ENCODE measurements at regions not wholly inside any gene's neighbourhood (a gene's known extent, or its start where the extent isn't known, plus 50 kb on each side); places are given as distances from the start of the nearest gene placed in this dataset.

DNA sequence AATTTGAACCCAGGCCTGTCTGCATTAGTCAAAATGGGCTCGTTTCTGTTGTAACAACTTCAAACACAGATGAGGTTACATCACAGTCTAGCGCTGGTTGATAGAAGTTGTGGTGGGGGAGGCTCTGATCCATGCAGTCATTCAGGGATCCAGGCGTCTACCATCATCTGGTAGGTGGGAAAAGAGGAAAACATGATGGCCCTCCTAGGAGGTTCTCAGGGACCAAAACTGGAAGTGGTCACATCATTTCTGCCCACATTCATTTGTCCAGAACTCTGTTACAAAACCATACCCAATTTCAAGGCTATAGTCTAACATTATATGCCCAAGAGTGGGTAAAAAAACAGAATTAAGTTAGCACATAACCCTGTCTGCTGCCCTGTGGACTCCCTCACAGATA, 135.1 kb downstream of the PHETA1 start:
- peaks cover 43% of the 10 kb centered on the region for H3K27me3 ChIP-seq
- no peak overlapping the region for H3K4me3 ChIP-seq
- DNase-seq (ENCODE audit: low spot score in 2 of 2), result no peak
- no peak overlapping the region for H3K27ac ChIP-seq
- H3K9me3 ChIP-seq, result no peaks in the 10 kb centered on the region
- TF ChIP-seq POLR2A (IDR thresholded peaks at IDR 0.05), result no peak
- TF ChIP-seq EP300 (IDR thresholded peaks at IDR 0.05), result no peak
- no peaks in the 10 kb centered on the region for H3K36me3 ChIP-seq
- 92% methylated on average over 3 of the region's 3 CpGs for WGBS
- no peaks in the 10 kb centered on the region for H3K4me1 ChIP-seq

DNA sequence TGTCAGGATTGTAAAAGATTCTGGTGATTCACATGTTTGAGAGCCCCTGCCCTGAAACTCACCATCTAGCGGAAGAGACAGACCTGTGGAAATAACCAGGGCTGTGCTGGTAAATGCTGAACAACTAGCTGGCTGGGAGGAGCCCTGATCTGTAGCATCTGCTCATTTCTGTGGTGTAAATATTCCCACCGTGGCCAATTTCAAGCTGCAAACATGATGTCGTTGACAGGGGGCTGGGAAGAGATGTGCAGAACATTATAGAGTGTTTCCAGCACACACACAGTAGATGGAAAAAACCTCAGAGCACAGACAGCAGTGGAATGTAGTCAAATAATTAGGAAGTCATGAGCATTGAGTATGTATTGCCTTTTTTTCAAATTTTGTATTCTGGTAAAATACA, 138.2 kb downstream of the PHETA1 start:
- no peak for DNase-seq (ENCODE audit: low spot score in 2 of 2)
- TF ChIP-seq, protein P1, sequence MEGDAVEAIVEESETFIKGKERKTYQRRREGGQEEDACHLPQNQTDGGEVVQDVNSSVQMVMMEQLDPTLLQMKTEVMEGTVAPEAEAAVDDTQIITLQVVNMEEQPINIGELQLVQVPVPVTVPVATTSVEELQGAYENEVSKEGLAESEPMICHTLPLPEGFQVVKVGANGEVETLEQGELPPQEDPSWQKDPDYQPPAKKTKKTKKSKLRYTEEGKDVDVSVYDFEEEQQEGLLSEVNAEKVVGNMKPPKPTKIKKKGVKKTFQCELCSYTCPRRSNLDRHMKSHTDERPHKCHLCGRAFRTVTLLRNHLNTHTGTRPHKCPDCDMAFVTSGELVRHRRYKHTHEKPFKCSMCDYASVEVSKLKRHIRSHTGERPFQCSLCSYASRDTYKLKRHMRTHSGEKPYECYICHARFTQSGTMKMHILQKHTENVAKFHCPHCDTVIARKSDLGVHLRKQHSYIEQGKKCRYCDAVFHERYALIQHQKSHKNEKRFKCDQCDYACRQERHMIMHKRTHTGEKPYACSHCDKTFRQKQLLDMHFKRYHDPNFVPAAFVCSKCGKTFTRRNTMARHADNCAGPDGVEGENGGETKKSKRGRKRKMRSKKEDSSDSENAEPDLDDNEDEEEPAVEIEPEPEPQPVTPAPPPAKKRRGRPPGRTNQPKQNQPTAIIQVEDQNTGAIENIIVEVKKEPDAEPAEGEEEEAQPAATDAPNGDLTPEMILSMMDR (IDR thresholded peaks at IDR 0.05), result no peak
- TF ChIP-seq EP300 (IDR thresholded peaks at IDR 0.05) (no peak), POLR2AphosphoS5 (IDR thresholded peaks at IDR 0.05) (no peak), POLR2A (IDR thresholded peaks at IDR 0.05) (no peak)
- Histone ChIP-seq H3K9me3 (no peaks in the 10 kb centered on the region), H3K27ac (no peak overlapping the region), H3K36me3 (no peaks in the 10 kb centered on the region), H3K27me3 (peaks cover 45% of the 10 kb centered on the region), H3K4me3 (no peak overlapping the region), H3K4me1 (no peaks in the 10 kb centered on the region)
- WGBS, result 70% methylated on average over 3 of the region's 3 CpGs

DNA sequence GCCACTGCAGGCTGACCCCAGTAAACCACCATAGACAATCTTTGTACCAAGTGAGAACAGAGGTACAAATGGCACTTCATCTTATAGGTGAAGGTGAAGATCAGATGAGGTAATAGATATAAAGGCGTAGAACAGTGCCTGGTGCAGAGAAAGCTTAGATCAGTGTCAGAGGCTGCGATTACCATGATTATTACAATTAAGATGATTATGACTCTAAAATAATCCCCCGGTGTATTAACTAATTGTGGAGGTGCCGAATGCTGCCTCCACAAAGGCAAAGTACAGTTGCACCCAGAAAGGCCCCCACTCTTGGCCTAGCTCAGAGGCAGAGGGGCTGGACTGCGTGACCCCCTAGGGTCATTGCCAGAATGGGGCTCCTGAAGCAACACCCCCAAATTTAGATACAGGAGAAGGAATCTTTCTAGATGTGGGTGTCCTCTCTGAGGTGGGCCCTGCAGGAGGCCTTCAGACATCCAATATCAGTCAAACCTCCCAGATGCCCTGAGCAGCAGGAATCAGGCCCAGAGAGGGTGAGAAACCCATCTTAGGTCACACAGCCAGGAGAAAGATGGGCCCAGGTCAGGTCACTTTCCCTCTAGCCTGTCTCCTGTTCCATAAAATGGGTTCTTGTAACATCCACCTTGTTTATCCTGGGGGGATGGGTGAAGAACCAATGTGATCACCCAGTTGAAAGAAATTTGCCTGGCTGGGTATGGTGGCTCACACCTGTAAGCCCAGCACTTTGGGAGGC, 139.8 kb downstream of the PHETA1 start:
- Histone ChIP-seq H3K27me3 (peaks cover 51% of the 10 kb centered on the region), H3K4me1 (no peaks in the 10 kb centered on the region), H3K4me3 (no peak overlapping the region), H3K9me3 (no peaks in the 10 kb centered on the region), H3K27ac (no peak overlapping the region), H3K36me3 (no peaks in the 10 kb centered on the region)
- no peak for DNase-seq (ENCODE audit: low spot score in 2 of 2)
- 88% methylated on average over 5 of the region's 5 CpGs for WGBS
- TF ChIP-seq, protein P1 (IDR thresholded peaks at IDR 0.05), result no peak

DNA sequence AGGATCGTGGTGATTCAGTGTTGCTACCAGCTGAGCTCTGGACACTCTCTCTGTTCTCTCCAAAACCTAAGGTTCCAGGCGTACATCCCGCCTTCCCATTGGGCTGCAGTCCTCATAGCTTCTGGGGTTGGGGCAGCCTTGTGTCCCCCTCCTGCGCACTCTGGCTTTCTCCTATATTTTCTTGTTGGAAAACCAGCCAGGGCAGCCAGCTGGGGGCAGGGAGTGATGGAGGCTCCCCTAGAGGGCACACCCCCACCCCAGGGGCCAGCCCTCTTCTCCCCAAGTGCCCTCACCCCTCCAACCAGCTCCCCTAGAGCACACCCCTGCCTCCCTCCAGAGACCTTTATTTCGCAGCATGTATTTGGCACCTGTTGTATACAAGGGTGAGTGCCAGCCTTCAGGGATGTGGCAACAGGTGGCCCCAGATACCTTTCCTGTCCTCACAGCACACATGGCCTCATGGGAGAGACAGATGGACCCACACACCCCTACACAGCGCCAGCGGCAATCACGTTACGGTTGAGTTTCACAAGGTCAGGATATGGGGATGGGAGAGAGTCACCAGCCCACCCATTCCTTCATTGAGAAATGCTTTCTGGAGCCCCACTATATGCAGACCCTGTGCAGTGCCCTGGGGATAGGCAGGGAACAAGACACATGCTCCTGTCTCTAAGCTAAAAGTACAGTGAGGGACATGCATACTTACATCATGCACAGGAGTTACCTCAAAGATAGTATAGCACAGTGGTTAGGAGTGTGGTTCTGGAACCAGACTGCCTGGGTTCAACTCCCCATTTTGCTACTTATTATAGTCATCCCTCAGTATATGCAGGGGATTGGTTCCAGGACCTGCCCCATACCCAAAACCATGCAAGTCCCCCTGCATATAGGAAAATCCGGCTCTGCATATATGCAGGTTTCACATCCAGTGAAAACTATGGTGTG, 141.1 kb downstream of the PHETA1 start:
- no peaks in the 10 kb centered on the region for H3K4me1 ChIP-seq
- TF ChIP-seq EP300 (IDR thresholded peaks at IDR 0.05), result no peak
- no peak for TF ChIP-seq POLR2AphosphoS5 (IDR thresholded peaks at IDR 0.05)
- TF ChIP-seq, protein P1 (IDR thresholded peaks at IDR 0.05), result no peak
- TF ChIP-seq POLR2A (IDR thresholded peaks at IDR 0.05), result no peak
- WGBS, result 86% methylated on average over 10 of the region's 10 CpGs
- H3K27ac ChIP-seq, result no peak overlapping the region
- peaks cover 44% of the 10 kb centered on the region for H3K27me3 ChIP-seq
- H3K4me3 ChIP-seq, result no peak overlapping the region
- no peak for DNase-seq (ENCODE audit: low spot score in 2 of 2)
- no peaks in the 10 kb centered on the region for H3K9me3 ChIP-seq
- no peaks in the 10 kb centered on the region for H3K36me3 ChIP-seq

DNA sequence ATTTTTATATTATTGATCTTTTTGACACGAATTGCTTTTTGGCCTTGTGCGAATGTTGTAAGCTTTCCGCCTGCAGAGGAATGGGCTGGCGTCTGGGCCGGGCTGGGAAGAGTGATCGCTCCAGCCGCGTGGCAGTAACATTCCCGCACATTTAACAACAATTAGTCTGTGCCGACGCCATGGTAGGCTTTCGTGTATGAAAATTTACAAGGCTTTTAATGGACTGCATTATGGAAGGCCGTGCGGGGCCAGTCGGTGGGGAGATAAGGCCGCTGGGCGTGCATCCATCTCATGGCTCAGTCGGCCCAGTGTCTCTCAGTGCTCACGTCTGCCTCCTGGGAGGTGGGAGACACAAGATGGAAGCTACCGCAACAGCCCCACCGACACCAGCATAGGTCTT, 142.2 kb downstream of the PHETA1 start:
- Histone ChIP-seq H3K36me3 (no peaks in the 10 kb centered on the region), H3K9me3 (no peaks in the 10 kb centered on the region), H3K4me3 (no peak overlapping the region), H3K27me3 (peaks cover 37% of the 10 kb centered on the region), H3K4me1 (no peaks in the 10 kb centered on the region), H3K27ac (no peak overlapping the region)
- TF ChIP-seq POLR2A (IDR thresholded peaks at IDR 0.05) (no peak), EP300 (IDR thresholded peaks at IDR 0.05) (no peak), POLR2AphosphoS5 (IDR thresholded peaks at IDR 0.05) (no peak)
- WGBS, result 88% methylated on average over 19 of the region's 21 CpGs
- no peak for DNase-seq (ENCODE audit: low spot score in 2 of 2)

DNA sequence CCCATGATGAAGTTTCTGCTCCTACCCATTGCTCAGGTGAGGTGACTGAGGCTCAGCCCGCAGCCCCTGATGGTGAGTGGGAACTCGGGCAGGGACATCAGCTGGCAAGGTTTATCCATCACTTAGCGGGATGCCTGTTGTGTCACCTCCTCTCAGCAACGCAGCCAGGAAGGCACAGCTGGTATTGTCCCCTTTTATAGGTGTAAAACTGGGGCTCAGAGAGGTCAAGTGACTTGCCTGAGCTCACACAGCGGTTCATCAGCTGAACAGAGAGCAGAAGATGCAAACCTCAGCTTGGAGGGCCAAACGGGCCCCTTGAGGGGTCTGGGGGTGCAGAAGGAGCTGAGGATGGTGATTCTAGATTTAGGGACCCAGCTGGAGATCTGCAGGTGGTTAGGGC, 143.6 kb downstream of the PHETA1 start:
- TF ChIP-seq EP300 (IDR thresholded peaks at IDR 0.05) (no peak), POLR2AphosphoS5 (IDR thresholded peaks at IDR 0.05) (no peak), POLR2A (IDR thresholded peaks at IDR 0.05) (no peak)
- TF ChIP-seq, protein P1 (IDR thresholded peaks at IDR 0.05), result no peak
- H3K27ac ChIP-seq, result no peak overlapping the region
- H3K36me3 ChIP-seq, result no peaks in the 10 kb centered on the region
- DNase-seq (ENCODE audit: low spot score in 2 of 2), result no peak
- peaks cover 23% of the 10 kb centered on the region for H3K27me3 ChIP-seq
- no peaks in the 10 kb centered on the region for H3K9me3 ChIP-seq
- no peak overlapping the region for H3K4me3 ChIP-seq
- 82% methylated on average over 3 of the region's 6 CpGs for WGBS
- no peaks in the 10 kb centered on the region for H3K4me1 ChIP-seq
